PC-9 (cell line): ENCODE measurements at regions not wholly inside any gene's neighbourhood (a gene's known extent, or its start where the extent isn't known, plus 50 kb on each side); places are given as distances from the start of the nearest gene placed in this dataset.
"Not testable (repeated sequence)": the region's sequence is repeated elsewhere in the genome, so short reads cannot be mapped to it uniquely, and the experiment has no call there.

Experiments used
- BruUV-seq: library from RNA; stranded (reverse); fragments of 400-500 nt; replicated peaks from 2 replicates; lab custom pipeline; 2021; lab: Mats Ljungman, UMichigan
- CTCF ChIA-PET: fragments of 300-600 bp; sonication (Branson Sonifier 250); formaldehyde crosslinking; loops from one replicate; lab custom pipeline; 2022; ENCODE audit warnings: antibody characterized with exemption; lab: Charles Lee
- POLR2A ChIA-PET: fragments of 300-600 bp; sonication (Branson Sonifier 250); formaldehyde crosslinking; loops from one replicate; lab custom pipeline; 2022; ENCODE audit warnings: antibody characterized with exemption; ENCODE audit not compliant: unreplicated experiment; lab: Charles Lee
- DNase-seq, 2 experiments: peaks; one replicate each; pipeline versions ENCODE4 v3.0.0 to v3.0.0-alpha.2; 2015 to 2022; ENCODE audit warnings: mixed read lengths in 1 of 2
- H2AFZ ChIP-seq: fragments of 200-600 bp; sonication (generic); 2 replicates; pipeline ENCODE4 v1.8.1; 2017; ENCODE audit warnings: antibody characterized with exemption
- H3F3A ChIP-seq: fragments of 200-600 bp; sonication (generic); 2 replicates; pipeline ENCODE4 v1.8.1; 2017; ENCODE audit warnings: antibody characterized with exemption, mild to moderate bottlenecking, low read depth; ENCODE audit not compliant: insufficient read depth
- H3K27ac ChIP-seq: fragments of 200-600 bp; sonication (generic); 2 replicates; pipeline ENCODE4 v1.6.1; 2016; ENCODE audit warnings: mixed run types
- H3K27me3 ChIP-seq: fragments of 200-600 bp; sonication (generic); 2 replicates; pipeline ENCODE4 v1.6.1; 2016; ENCODE audit warnings: low read depth, mixed run types; ENCODE audit not compliant: insufficient read depth
- H3K36me3 ChIP-seq: fragments of 200-600 bp; sonication (generic); 2 replicates; pipeline ENCODE4 v1.6.1; 2016; ENCODE audit warnings: low read depth, mixed run types
- H3K4me1 ChIP-seq: fragments of 200-600 bp; sonication (generic); replicated peaks from 2 replicates; pipeline ENCODE4 v1.6.1; 2016; ENCODE audit warnings: mixed run types; ENCODE audit not compliant: insufficient read depth
- H3K4me2 ChIP-seq: fragments of 200-600 bp; sonication (generic); 2 replicates; pipeline ENCODE4 v1.6.1; 2017; ENCODE audit warnings: mixed run types
- H3K4me3 ChIP-seq: fragments of 200-600 bp; sonication (generic); 2 replicates; pipeline ENCODE4 v1.6.1; 2016; ENCODE audit warnings: mixed run types
- H3K79me2 ChIP-seq: fragments of 200-600 bp; sonication (generic); 2 replicates; pipeline ENCODE4 v1.6.1; 2017; ENCODE audit warnings: low read depth, mixed run types
- H3K9me2 ChIP-seq: fragments of 200-600 bp; sonication (generic); 2 replicates; pipeline ENCODE4 v1.8.1; 2017; ENCODE audit warnings: mild to moderate bottlenecking; ENCODE audit not compliant: insufficient read depth
- H3K9me3 ChIP-seq: fragments of 200-600 bp; sonication (generic); 2 replicates; pipeline ENCODE4 v1.8.1; 2016; ENCODE audit warnings: low read depth; ENCODE audit not compliant: insufficient read depth
- H4K20me1 ChIP-seq: fragments of 200-600 bp; sonication (generic); 2 replicates; pipeline ENCODE4 v1.8.1; 2017; ENCODE audit not compliant: insufficient read depth
- EZH2 ChIP-seq: fragments of 200-600 bp; sonication (generic); IDR thresholded peaks from 2 replicates; pipeline ENCODE4 v1.8.0; 2017; ENCODE audit warnings: antibody characterized with exemption, low read depth
- intact Hi-C: fragments of 100-400 bp; cut with micrococcal nuclease; formaldehyde crosslinking; loops from one replicate; pipeline ENCODE4 v1.10.0; 2022; ENCODE audit not compliant: unreplicated experiment
- TF ChIP-seq, protein P1 (sequence below): fragments of 200-600 bp; sonication (generic); conservative IDR thresholded peaks from 2 replicates; pipeline ENCODE4 v1.6.1; 2017; ENCODE audit warnings: mixed run types, antibody characterized with exemption, mild to moderate bottlenecking, moderate library complexity

DNA sequence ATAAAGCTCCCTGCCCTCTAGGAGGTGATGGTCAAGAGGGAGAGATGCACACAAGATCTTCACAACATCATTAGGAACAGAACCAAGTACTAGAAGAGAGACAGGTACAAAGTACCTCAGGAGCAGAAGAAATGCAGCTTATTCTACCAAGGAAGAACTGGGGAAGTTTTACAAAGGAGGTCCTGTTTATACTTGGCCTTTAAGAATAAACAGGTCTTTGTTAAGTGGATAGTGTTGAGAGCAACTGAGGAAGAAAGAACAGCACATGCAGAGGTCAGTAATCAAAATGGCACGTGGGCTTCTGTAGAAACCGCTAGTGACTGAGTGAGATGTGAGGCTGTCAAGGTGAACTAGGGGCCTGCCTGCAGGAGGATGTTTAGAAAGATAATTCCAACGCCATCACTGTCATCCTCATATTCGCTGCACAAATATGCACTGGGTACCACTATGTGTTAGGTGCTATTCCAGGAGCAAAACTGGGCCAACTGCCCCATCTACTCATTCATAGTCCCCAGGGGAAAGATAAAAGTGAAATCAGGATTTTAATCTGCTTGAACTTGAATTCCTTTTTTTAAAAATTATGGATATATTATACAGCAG is 61.1 kb downstream of the ID4 start:
- no TSS peak for BruUV-seq
- intact Hi-C loops: no loop called here
- POLR2A ChIA-PET: no interaction called here

DNA sequence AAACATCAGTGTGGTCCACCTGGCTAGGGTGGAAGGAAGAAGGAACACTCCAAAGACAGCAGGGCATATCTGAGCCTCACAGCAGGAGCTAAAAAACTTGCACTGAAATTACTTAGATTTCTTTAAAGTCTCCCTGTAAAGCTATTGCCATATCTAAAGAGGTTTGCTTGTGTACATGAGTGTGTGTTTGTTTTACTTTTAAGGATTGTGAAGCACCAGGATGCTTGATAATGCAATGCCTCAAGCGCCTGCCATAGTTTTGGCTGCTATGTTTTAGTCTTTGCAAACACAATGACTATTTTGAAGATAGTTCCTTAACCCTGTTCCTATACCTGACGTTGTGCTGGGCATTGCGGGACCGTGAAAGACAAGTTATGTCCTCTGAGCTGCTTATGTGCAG is 65.0 kb downstream of the ID4 start:
- DNase-seq: no peak
- intact Hi-C loops: no loop called here
- TF ChIP-seq EZH2: no peak
- TF ChIP-seq, protein P1, sequence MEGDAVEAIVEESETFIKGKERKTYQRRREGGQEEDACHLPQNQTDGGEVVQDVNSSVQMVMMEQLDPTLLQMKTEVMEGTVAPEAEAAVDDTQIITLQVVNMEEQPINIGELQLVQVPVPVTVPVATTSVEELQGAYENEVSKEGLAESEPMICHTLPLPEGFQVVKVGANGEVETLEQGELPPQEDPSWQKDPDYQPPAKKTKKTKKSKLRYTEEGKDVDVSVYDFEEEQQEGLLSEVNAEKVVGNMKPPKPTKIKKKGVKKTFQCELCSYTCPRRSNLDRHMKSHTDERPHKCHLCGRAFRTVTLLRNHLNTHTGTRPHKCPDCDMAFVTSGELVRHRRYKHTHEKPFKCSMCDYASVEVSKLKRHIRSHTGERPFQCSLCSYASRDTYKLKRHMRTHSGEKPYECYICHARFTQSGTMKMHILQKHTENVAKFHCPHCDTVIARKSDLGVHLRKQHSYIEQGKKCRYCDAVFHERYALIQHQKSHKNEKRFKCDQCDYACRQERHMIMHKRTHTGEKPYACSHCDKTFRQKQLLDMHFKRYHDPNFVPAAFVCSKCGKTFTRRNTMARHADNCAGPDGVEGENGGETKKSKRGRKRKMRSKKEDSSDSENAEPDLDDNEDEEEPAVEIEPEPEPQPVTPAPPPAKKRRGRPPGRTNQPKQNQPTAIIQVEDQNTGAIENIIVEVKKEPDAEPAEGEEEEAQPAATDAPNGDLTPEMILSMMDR: no peak
- CTCF ChIA-PET: interaction anchor here (0.6 kb wide), 1 partner anchor 576 kb away, joined by 3 read pairs; no protein-coding TSS in a partner anchor
- Histone ChIP-seq H3K4me2 (no peak overlapping the region), H3K4me1 (no peaks in the 10 kb centered on the region), H3K36me3 (no peaks in the 10 kb centered on the region), H3K27me3 (no peaks in the 10 kb centered on the region), H3K9me2 (no peaks in the 10 kb centered on the region), H2AFZ (no peak overlapping the region), H3K9me3 (no peaks in the 10 kb centered on the region), H4K20me1 (no peaks in the 10 kb centered on the region), H3F3A (no peaks in the 10 kb centered on the region), H3K79me2 (no peaks in the 10 kb centered on the region), H3K4me3 (no peak overlapping the region), H3K27ac (no peak overlapping the region)
- BruUV-seq: no TSS peak
- POLR2A ChIA-PET: no interaction called here

More for the DNA sequence above, 61.1 kb downstream of the ID4 start:
- Histone ChIP-seq H3K9me3 (no peaks in the 10 kb centered on the region), H3K27ac (no peak overlapping the region), H3K4me1 (peaks cover 15% of the 10 kb centered on the region), H3K79me2 (no peaks in the 10 kb centered on the region), H3K27me3 (no peaks in the 10 kb centered on the region), H3K36me3 (no peaks in the 10 kb centered on the region), H2AFZ (no peak overlapping the region), H3K4me2 (no peak overlapping the region), H3F3A (no peaks in the 10 kb centered on the region), H4K20me1 (no peaks in the 10 kb centered on the region), H3K9me2 (no peaks in the 10 kb centered on the region), H3K4me3 (no peak overlapping the region)
- CTCF ChIA-PET: interaction anchor here (0.6 kb wide), 1 partner anchor 1631 kb away, joined by 3 read pairs; no protein-coding TSS in a partner anchor
- no peak for DNase-seq
- TF ChIP-seq, protein P1: no peak
- TF ChIP-seq EZH2: no peak

DNA sequence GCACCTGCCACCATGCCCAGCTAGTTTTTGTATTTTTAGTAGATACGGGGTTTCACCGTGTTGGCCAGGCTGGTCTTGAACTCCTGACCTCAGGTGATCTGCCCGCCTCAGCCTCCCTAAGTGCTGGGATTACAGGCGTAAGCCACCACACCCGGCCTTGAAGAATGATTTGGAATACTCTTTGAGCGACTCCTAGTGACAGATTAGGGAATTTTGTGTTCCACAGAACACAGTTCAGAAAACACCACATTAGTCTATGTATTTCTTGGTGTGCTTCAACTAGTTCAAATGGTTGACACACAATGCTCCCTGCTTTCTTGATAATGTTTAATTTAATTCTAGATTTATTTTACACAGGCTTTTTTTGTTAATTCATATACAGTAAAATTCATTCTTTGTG is 67.2 kb downstream of the ID4 start:
- H2AFZ ChIP-seq, H3K4me2 ChIP-seq, H3K79me2 ChIP-seq, H3K27me3 ChIP-seq, intact Hi-C loops, BruUV-seq, H3K36me3 ChIP-seq, POLR2A ChIA-PET, H3F3A ChIP-seq, H4K20me1 ChIP-seq, H3K27ac ChIP-seq, H3K9me2 ChIP-seq, DNase-seq, CTCF ChIA-PET, H3K9me3 ChIP-seq, H3K4me3 ChIP-seq, H3K4me1 ChIP-seq: not testable (repeated sequence)

DNA sequence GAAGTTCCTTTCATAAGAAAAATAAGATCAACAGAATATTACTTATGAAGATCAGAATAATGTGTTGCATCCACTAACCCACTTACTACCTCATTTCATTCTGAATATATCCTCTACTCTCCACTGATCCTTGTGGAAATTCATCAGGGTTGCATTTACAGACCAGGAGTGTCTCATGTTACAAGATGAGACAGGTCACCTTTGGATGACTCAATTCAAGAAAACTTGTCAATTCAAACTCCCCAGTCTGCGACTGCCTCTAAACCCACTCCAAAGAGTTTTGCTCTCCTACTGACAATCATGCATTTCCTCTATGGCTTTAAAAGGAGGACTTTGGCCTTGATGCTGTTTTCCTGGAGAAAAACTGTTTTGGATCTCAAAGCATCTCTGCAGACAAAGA is 68.4 kb downstream of the ID4 start:
- no peak for TF ChIP-seq EZH2
- H3F3A ChIP-seq: no peaks in the 10 kb centered on the region
- H3K4me1 ChIP-seq: no peaks in the 10 kb centered on the region
- no peak overlapping the region for H2AFZ ChIP-seq
- H3K36me3 ChIP-seq: no peaks in the 10 kb centered on the region
- H3K27me3 ChIP-seq: no peaks in the 10 kb centered on the region
- ChIA-PET POLR2A (interaction anchor here (0.6 to 0.7 kb wide), 2 partner anchors 13 to 385 kb away, joined by 3 to 5 read pairs; no protein-coding TSS in a partner anchor), CTCF (no interaction called here)
- no peak for DNase-seq
- H3K9me3 ChIP-seq: no peaks in the 10 kb centered on the region
- intact Hi-C loops: no loop called here
- no peak overlapping the region for H3K4me2 ChIP-seq
- H3K79me2 ChIP-seq: no peaks in the 10 kb centered on the region
- no TSS peak for BruUV-seq
- no peaks in the 10 kb centered on the region for H3K9me2 ChIP-seq
- H3K4me3 ChIP-seq: no peak overlapping the region
- H4K20me1 ChIP-seq: no peaks in the 10 kb centered on the region
- no peak overlapping the region for H3K27ac ChIP-seq
